ENCODE measurements at regions not wholly inside any gene's neighbourhood (a gene's known extent, or its start where the extent isn't known, plus 50 kb on each side); places are given as distances from the start of the nearest gene placed in this dataset.
A peak's percentile ranks its signal among the peaks of the same experiment; 100 is the strongest.

DNA sequence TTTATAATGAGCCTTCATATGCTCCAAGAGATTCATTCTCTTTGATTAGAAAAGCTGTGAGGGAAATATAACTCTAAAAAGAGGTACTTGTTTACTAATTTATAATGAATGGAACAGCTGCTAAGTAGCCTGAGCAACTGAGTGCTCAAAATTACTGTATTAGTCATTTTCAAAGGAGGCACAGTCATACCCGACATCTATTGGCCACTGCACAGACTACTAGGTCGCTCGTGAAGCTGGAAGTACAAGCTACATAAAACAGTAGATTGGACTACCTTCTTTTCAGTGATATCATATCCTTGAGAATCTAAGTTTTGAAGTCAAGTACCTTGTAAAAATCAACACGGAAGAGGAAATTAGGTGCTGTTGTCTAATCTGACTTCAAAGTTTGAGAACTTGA is 52.0 kb upstream of the GLRB start:
- intact Hi-C loops (cut with DNase I) = no loop called here
- no peaks in the 10 kb centered on the region for H3K36me3 ChIP-seq
- no peak overlapping the region for H3K4me3 ChIP-seq
- no peaks in the 10 kb centered on the region for H3K4me1 ChIP-seq
- TF ChIP-seq, protein P1, sequence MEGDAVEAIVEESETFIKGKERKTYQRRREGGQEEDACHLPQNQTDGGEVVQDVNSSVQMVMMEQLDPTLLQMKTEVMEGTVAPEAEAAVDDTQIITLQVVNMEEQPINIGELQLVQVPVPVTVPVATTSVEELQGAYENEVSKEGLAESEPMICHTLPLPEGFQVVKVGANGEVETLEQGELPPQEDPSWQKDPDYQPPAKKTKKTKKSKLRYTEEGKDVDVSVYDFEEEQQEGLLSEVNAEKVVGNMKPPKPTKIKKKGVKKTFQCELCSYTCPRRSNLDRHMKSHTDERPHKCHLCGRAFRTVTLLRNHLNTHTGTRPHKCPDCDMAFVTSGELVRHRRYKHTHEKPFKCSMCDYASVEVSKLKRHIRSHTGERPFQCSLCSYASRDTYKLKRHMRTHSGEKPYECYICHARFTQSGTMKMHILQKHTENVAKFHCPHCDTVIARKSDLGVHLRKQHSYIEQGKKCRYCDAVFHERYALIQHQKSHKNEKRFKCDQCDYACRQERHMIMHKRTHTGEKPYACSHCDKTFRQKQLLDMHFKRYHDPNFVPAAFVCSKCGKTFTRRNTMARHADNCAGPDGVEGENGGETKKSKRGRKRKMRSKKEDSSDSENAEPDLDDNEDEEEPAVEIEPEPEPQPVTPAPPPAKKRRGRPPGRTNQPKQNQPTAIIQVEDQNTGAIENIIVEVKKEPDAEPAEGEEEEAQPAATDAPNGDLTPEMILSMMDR (IDR thresholded peaks at IDR 0.05) = no peak
- ATAC-seq = peak; percentile 67
- no peak overlapping the region for H3K27ac ChIP-seq
- no peak for DNase-seq
- H3K9me3 ChIP-seq = no peaks in the 10 kb centered on the region
- no peaks in the 10 kb centered on the region for H3K27me3 ChIP-seq

DNA sequence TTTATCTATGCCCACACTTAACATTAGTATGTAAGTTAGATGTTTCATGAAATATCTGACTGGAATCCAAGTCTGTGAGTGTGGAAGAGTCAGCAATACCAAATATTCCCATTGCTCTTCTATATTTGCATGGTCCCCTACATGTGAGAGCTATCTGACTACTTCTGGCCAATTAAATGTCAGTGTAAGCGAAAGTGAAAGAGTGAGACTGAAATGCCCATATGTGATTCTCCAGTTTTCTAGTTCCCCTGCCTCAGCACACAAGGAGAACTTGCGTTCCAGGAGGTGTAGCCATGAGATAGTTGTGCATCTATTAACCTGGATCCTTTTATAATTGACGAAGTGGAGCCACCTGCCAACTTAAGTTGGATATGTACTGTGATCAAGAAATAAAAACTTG is 50.1 kb upstream of the GLRB start:
- ATAC-seq = no peak
- Histone ChIP-seq H3K9me3 (no peaks in the 10 kb centered on the region), H3K27ac (no peak overlapping the region), H3K36me3 (no peaks in the 10 kb centered on the region), H3K27me3 (no peaks in the 10 kb centered on the region), H3K4me1 (no peaks in the 10 kb centered on the region), H3K4me3 (no peak overlapping the region)
- TF ChIP-seq, protein P1 (IDR thresholded peaks at IDR 0.05) = no peak
- DNase-seq = no peak
- intact Hi-C loops (cut with DNase I) = no loop called here
